ENCODE measurements at regions not wholly inside any gene's neighbourhood (a gene's known extent, or its start where the extent isn't known, plus 50 kb on each side); places are given as distances from the start of the nearest gene placed in this dataset.

DNA sequence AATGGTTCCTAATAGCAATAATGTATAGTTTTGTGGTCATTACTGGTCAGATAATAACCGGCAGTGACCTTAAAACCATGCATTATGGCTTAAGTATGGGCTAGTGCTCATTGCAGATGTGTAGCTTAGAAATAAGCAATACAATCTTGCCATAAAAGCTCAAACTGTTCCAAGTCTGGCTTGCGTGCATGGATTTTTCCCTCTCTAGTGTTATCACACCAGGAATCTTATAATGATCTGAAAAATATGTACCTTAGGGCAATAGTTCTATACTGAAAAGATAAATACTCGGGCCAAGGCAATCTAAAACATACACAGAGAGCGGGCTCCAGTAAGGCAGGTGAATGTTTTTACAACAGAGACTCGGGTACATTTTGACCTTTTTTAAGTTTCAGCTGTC lies 157.8 kb downstream of the DHX15 start (continued):
- TF ChIP-seq, protein P1, sequence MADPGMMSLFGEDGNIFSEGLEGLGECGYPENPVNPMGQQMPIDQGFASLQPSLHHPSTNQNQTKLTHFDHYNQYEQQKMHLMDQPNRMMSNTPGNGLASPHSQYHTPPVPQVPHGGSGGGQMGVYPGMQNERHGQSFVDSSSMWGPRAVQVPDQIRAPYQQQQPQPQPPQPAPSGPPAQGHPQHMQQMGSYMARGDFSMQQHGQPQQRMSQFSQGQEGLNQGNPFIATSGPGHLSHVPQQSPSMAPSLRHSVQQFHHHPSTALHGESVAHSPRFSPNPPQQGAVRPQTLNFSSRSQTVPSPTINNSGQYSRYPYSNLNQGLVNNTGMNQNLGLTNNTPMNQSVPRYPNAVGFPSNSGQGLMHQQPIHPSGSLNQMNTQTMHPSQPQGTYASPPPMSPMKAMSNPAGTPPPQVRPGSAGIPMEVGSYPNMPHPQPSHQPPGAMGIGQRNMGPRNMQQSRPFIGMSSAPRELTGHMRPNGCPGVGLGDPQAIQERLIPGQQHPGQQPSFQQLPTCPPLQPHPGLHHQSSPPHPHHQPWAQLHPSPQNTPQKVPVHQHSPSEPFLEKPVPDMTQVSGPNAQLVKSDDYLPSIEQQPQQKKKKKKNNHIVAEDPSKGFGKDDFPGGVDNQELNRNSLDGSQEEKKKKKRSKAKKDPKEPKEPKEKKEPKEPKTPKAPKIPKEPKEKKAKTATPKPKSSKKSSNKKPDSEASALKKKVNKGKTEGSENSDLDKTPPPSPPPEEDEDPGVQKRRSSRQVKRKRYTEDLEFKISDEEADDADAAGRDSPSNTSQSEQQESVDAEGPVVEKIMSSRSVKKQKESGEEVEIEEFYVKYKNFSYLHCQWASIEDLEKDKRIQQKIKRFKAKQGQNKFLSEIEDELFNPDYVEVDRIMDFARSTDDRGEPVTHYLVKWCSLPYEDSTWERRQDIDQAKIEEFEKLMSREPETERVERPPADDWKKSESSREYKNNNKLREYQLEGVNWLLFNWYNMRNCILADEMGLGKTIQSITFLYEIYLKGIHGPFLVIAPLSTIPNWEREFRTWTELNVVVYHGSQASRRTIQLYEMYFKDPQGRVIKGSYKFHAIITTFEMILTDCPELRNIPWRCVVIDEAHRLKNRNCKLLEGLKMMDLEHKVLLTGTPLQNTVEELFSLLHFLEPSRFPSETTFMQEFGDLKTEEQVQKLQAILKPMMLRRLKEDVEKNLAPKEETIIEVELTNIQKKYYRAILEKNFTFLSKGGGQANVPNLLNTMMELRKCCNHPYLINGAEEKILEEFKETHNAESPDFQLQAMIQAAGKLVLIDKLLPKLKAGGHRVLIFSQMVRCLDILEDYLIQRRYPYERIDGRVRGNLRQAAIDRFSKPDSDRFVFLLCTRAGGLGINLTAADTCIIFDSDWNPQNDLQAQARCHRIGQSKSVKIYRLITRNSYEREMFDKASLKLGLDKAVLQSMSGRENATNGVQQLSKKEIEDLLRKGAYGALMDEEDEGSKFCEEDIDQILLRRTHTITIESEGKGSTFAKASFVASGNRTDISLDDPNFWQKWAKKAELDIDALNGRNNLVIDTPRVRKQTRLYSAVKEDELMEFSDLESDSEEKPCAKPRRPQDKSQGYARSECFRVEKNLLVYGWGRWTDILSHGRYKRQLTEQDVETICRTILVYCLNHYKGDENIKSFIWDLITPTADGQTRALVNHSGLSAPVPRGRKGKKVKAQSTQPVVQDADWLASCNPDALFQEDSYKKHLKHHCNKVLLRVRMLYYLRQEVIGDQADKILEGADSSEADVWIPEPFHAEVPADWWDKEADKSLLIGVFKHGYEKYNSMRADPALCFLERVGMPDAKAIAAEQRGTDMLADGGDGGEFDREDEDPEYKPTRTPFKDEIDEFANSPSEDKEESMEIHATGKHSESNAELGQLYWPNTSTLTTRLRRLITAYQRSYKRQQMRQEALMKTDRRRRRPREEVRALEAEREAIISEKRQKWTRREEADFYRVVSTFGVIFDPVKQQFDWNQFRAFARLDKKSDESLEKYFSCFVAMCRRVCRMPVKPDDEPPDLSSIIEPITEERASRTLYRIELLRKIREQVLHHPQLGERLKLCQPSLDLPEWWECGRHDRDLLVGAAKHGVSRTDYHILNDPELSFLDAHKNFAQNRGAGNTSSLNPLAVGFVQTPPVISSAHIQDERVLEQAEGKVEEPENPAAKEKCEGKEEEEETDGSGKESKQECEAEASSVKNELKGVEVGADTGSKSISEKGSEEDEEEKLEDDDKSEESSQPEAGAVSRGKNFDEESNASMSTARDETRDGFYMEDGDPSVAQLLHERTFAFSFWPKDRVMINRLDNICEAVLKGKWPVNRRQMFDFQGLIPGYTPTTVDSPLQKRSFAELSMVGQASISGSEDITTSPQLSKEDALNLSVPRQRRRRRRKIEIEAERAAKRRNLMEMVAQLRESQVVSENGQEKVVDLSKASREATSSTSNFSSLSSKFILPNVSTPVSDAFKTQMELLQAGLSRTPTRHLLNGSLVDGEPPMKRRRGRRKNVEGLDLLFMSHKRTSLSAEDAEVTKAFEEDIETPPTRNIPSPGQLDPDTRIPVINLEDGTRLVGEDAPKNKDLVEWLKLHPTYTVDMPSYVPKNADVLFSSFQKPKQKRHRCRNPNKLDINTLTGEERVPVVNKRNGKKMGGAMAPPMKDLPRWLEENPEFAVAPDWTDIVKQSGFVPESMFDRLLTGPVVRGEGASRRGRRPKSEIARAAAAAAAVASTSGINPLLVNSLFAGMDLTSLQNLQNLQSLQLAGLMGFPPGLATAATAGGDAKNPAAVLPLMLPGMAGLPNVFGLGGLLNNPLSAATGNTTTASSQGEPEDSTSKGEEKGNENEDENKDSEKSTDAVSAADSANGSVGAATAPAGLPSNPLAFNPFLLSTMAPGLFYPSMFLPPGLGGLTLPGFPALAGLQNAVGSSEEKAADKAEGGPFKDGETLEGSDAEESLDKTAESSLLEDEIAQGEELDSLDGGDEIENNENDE (IDR thresholded peaks at IDR 0.05; ENCODE audit: insufficient replicate concordance, low read length): no peak
- TF ChIP-seq HDAC2 (IDR thresholded peaks at IDR 0.05; ENCODE audit: borderline replicate concordance in 1 of 2, low read depth in 2 of 2, low read length in 2 of 2): no peak
- TF ChIP-seq JUN (IDR thresholded peaks at IDR 0.05; ENCODE audit: low read depth, low read length): no peak
- no peak for TF ChIP-seq GABPA (IDR thresholded peaks at IDR 0.05; ENCODE audit: borderline replicate concordance, insufficient read depth, low read length)
- no peak for TF ChIP-seq BACH1 (IDR thresholded peaks at IDR 0.05; ENCODE audit: low read length)
- TF ChIP-seq SRF (IDR thresholded peaks at IDR 0.05; ENCODE audit: low read depth, low read length): no peak
- TF ChIP-seq CBX8 (IDR thresholded peaks at IDR 0.05; ENCODE audit: borderline replicate concordance, low read depth, low read length): no peak
- TF ChIP-seq TAF1 (IDR thresholded peaks at IDR 0.05; ENCODE audit: low read depth, low read length): no peak
- no peak for TF ChIP-seq SIRT6 (IDR thresholded peaks at IDR 0.05; ENCODE audit: low read length)
- no peak for TF ChIP-seq EZH2 (IDR thresholded peaks at IDR 0.05; ENCODE audit: low read depth, low read length, severe bottlenecking)
- no peak for TF ChIP-seq RBBP5 (IDR thresholded peaks at IDR 0.05; ENCODE audit: borderline replicate concordance, low read depth, low read length)
- no peak for TF ChIP-seq BRCA1 (IDR thresholded peaks at IDR 0.05; ENCODE audit: low read depth, low read length)
- TF ChIP-seq MAFK (IDR thresholded peaks at IDR 0.05; ENCODE audit: low read depth, low read length): no peak
